ENCODE measurements at regions not wholly inside any gene's neighbourhood (a gene's known extent, or its start where the extent isn't known, plus 50 kb on each side); places are given as distances from the start of the nearest gene placed in this dataset.
A peak's percentile ranks its signal among the peaks of the same experiment; 100 is the strongest.

DNA sequence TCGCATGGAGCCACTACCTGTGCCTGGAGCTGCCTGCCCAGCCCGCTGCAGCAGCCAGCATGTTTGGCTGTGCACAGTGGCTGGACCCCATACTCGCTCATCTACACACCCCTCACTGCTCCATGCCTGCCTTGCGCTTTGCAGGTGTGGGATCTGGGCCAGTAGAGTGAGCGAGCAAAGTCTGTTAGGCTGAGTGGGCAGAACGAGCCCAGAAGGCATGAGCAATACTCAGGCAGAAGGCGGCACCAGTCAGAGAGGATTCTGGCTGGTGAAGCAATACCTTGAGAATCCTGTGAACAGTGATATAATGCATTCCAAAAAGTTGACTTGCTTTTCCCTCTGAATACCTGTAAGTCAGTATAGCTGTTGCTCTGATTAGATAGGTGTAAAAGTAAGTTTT, 816.4 kb downstream of the KCNT2 start:
- DNase-seq, result no peak
- in situ Hi-C loops (cut with HindIII; ENCODE audit: low pct_ligation_motif_present, low pct_unique_long_range_greater_than_20kb, low sequenced_read_pairs), result no loop called here

- no peak for DNase-seq
- in situ Hi-C loops (cut with HindIII; ENCODE audit: low pct_ligation_motif_present, low pct_unique_long_range_greater_than_20kb, low sequenced_read_pairs), result no loop called here
Measured at GRCh38 chr1:195790514-195791168, 817.6 kb downstream of the KCNT2 start.

DNA sequence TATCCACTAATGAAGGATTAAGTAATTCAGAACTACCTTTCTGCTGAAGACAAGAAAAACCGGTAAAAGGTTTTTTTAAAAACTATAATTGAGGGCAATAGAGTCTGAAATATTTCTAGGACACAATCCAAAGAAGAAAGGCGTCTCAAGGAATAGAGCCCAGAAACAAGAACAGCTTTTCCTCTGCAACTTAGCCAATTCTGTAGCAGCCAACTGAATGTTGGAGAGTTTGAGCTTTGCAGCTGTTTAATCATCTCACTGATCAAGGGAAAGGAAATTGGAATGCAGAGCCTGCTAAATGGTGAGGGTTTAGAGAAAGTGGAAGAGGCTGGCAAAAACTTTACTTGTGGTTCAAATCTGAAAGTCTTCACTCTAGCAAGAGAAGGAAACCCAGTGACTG, 818.9 kb downstream of the KCNT2 start:
- in situ Hi-C loops (cut with HindIII; ENCODE audit: low pct_ligation_motif_present, low pct_unique_long_range_greater_than_20kb, low sequenced_read_pairs), result no loop called here

DNA sequence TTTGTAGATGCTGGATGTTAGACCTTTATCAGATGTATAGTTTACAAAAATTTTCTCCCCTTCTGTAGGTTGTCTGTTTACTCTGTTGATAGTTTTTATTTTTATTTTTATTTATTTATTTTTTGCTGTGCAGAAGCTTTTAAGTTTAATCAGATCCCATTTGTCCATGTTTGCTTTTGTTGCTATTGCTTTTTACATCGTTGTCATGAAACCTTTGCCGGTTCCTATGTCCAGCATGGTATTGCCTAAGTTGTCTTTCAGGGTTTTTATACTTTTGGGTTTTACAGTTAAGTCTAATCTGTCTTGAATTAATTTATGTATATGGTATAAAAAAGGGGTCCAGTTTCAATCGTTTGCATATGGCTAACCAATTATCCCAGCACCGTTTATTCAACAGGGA, 819.5 kb downstream of the KCNT2 start:
- in situ Hi-C loops (cut with HindIII; ENCODE audit: low pct_ligation_motif_present, low pct_unique_long_range_greater_than_20kb, low sequenced_read_pairs), result no loop called here
- DNase-seq, result no peak

More for the DNA sequence above, 818.9 kb downstream of the KCNT2 start:
- DNase-seq, result no peak

GRCh38 chr1:195785830-195786229, 822.4 kb downstream of the KCNT2 start:
- DNase-seq, result no peak
- in situ Hi-C loops (cut with HindIII; ENCODE audit: low pct_ligation_motif_present, low pct_unique_long_range_greater_than_20kb, low sequenced_read_pairs), result no loop called here

GRCh38 chr1:195773931-195774330, 834.3 kb downstream of the KCNT2 start:
- in situ Hi-C loops (cut with HindIII; ENCODE audit: low pct_ligation_motif_present, low pct_unique_long_range_greater_than_20kb, low sequenced_read_pairs), result no loop called here
- DNase-seq, result no peak

- in situ Hi-C loops (cut with HindIII; ENCODE audit: low pct_ligation_motif_present, low pct_unique_long_range_greater_than_20kb, low sequenced_read_pairs), result no loop called here
- DNase-seq, result no peak
Measured at GRCh38 chr1:195769461-195769860, 838.8 kb downstream of the KCNT2 start.

DNA sequence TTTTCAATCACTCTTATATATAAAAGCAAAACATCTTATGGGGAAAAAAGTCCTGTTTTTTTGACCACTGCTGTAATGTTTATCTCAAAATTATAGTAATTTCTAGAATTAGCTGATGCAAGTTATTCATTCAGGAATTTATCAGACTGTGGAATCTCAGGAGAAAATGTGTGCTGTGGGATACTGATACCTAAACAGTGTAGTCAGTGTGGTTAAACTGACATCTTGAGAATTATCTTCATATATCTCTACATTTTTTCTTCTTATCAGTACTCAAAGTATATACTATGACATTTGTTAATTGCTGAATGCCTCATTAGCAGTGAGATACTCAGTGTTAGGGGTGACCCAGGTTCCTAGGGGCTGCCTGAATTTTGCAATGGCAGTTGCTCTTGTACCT, 839.3 kb downstream of the KCNT2 start:
- DNase-seq, result no peak
- in situ Hi-C loops (cut with HindIII; ENCODE audit: low pct_ligation_motif_present, low pct_unique_long_range_greater_than_20kb, low sequenced_read_pairs), result no loop called here

GRCh38 chr1:195768377-195768776, 839.9 kb downstream of the KCNT2 start:
- no peak for DNase-seq
- in situ Hi-C loops (cut with HindIII; ENCODE audit: low pct_ligation_motif_present, low pct_unique_long_range_greater_than_20kb, low sequenced_read_pairs), result no loop called here

- DNase-seq, result no peak
- in situ Hi-C loops (cut with HindIII; ENCODE audit: low pct_ligation_motif_present, low pct_unique_long_range_greater_than_20kb, low sequenced_read_pairs), result no loop called here
Measured at GRCh38 chr1:195766709-195767108, 841.5 kb downstream of the KCNT2 start.

DNA sequence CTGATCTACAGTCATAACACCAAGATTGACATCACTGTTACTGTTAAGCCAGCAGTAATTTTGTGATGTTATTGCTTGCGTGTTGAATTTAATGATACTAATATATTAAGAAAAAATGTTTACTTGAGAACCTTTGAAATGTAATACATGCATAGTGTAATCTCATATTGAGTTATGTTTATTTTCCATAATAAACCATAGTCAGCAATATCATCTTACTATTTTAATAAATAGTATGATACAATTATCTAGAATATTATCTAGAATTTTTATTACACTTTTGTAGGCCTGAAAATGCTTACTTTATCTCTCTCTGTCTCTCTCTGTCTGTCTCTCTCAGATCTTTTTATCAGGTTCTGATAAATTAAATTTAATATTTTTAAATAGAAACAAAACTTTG, 843.1 kb downstream of the KCNT2 start:
- in situ Hi-C loops (cut with HindIII; ENCODE audit: low pct_ligation_motif_present, low pct_unique_long_range_greater_than_20kb, low sequenced_read_pairs), result no loop called here
- DNase-seq, result no peak

DNA sequence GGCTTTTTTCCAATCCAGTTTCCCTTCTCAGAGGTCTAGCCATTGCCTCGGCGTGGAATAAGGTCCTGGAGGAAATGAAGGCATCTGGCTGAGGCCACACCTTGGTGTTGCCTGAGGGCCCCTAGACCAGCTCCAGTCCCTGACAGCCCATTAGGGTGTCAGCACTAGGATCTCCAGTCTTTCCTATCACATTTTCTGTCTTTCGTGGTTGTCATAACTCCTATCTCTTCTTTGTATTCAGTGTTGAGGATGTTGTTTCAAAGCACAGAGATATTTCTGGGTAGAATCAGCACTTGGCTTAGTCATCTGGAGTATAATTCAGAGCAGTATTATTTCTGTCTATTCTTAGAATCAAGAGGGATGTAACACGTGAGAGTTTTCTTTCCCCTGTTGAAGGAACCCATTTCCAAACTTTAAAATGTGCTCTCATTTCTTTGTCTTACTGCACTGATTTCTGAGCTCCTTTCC, 844.3 kb downstream of the KCNT2 start:
- DNase-seq, result no peak
- in situ Hi-C loops (cut with HindIII; ENCODE audit: low pct_ligation_motif_present, low pct_unique_long_range_greater_than_20kb, low sequenced_read_pairs), result no loop called here

- DNase-seq, result no peak
- in situ Hi-C loops (cut with HindIII; ENCODE audit: low pct_ligation_motif_present, low pct_unique_long_range_greater_than_20kb, low sequenced_read_pairs), result no loop called here
Measured at GRCh38 chr1:195763146-195763906, 844.9 kb downstream of the KCNT2 start.

DNA sequence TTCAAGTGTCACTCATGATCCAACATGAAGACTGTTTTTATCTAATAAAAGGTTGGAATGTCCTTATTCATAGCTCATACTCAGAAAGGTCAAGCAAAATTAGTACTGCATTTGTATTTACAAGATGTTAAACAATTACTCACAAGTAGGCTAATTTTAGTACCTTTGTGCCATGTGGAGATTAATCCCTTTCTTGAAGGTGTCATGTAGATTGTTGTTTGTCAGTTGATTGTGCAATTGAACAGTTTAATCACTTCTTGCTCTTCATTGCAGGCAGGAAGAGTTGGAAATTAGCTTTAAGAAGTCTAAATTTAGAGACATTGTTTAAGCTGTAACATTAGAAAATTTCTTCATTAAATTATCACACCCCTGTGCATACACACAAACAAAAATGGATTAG, 847.1 kb downstream of the KCNT2 start:
- in situ Hi-C loops (cut with HindIII; ENCODE audit: low pct_ligation_motif_present, low pct_unique_long_range_greater_than_20kb, low sequenced_read_pairs), result no loop called here
- DNase-seq, result no peak

DNA sequence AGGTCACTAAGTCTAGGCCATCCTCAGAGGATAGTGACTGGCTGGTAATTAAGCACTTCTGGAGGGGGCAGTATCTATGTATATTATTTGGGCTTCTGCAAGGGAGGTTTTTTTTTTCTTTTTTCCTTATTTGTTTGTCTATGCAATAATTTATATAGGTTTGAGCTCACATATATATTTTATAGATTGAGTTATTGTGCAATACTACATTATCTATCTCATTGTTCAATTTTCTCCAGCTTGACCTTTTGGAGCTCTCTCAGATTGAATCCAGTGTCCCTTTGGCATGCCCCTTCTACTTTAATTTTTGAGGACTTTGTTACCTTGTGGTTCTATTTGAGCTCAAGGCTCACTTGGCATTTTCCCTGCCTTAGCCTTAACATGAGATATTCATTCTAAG, 852.1 kb downstream of the KCNT2 start:
- DNase-seq, result no peak
- in situ Hi-C loops (cut with HindIII; ENCODE audit: low pct_ligation_motif_present, low pct_unique_long_range_greater_than_20kb, low sequenced_read_pairs), result no loop called here

DNA sequence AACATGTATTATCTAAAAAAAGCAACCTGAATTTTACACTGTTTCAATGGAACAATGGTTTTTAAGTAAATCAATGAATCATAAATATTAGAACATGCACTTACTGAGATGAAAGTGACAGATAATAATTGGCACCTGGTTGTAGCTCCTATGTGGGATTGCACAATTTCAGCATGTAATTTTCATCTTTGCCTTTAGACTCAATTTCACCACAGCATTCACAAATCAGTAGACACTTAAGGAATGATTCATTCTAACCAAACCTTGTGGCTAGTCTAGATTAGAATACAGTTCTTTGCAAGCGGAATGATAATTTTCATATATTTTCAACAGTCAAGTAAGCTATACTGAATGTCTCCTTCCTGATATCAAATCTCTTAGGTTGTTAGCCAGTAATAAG, 853.4 kb downstream of the KCNT2 start:
- peak; percentile 2 for DNase-seq
- in situ Hi-C loops (cut with HindIII; ENCODE audit: low pct_ligation_motif_present, low pct_unique_long_range_greater_than_20kb, low sequenced_read_pairs), result no loop called here

GRCh38 chr1:195754303-195754702, 853.9 kb downstream of the KCNT2 start:
- in situ Hi-C loops (cut with HindIII; ENCODE audit: low pct_ligation_motif_present, low pct_unique_long_range_greater_than_20kb, low sequenced_read_pairs), result no loop called here
- no peak for DNase-seq

- no peak for DNase-seq
- in situ Hi-C loops (cut with HindIII; ENCODE audit: low pct_ligation_motif_present, low pct_unique_long_range_greater_than_20kb, low sequenced_read_pairs), result no loop called here
Measured at GRCh38 chr1:195748969-195749368, 859.3 kb downstream of the KCNT2 start.

- no peak for DNase-seq
- in situ Hi-C loops (cut with HindIII; ENCODE audit: low pct_ligation_motif_present, low pct_unique_long_range_greater_than_20kb, low sequenced_read_pairs), result no loop called here
Measured at GRCh38 chr1:195745189-195746010, 862.8 kb downstream of the KCNT2 start.
